ENCODE measurements at regions not wholly inside any gene's neighbourhood (a gene's known extent, or its start where the extent isn't known, plus 50 kb on each side); places are given as distances from the start of the nearest gene placed in this dataset.

DNA sequence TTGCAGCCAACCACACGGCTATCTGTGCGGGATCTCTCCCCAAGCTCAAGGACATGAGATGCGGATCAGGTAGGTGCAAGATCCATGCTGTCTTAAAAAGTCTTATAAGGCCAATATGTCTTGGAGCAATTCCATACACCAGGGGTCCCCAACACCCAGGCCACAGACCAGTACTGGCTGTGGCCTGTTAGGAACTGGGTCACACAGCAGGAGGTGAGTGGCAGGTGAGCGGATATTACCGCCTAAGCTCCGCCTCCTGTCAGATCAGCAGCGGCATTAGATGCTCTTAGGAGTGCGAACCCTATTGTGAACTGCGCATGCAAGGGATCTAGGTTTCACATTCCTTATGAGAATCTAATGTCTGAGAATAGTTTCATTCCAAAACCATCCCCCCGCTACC, 68.8 kb upstream of the ZNF599 start:
- Histone ChIP-seq H3K36me3 (no peaks in the 10 kb centered on the region), H3K9me3 (no peaks in the 10 kb centered on the region), H3K27ac (no peak overlapping the region), H3K4me1 (peaks cover 0 to 12% (median 0%) of the 10 kb centered on the region in 3 donors), H3K4me3 (no peak overlapping the region), H3K27me3 (peaks cover 47% of the 10 kb centered on the region)
- TF ChIP-seq POLR2A (IDR thresholded peaks at IDR 0.05) = no peak
- WGBS, 2 donors (ENCODE audit: low coverage in 1 of 2) = 67 to 75% methylated on average over 4 to 8 of the region's 10 CpGs
- no peak for ATAC-seq

- 0% methylated on average over 1 of the region's 43 CpGs; no CpG with 5 or more reads in 1 of the 2 donors for WGBS, 2 donors (ENCODE audit: low coverage in 1 of 2)
These were observed 65.9 kb upstream of the ZNF599 start for GRCh38 chr19:34838753-34839431.

DNA sequence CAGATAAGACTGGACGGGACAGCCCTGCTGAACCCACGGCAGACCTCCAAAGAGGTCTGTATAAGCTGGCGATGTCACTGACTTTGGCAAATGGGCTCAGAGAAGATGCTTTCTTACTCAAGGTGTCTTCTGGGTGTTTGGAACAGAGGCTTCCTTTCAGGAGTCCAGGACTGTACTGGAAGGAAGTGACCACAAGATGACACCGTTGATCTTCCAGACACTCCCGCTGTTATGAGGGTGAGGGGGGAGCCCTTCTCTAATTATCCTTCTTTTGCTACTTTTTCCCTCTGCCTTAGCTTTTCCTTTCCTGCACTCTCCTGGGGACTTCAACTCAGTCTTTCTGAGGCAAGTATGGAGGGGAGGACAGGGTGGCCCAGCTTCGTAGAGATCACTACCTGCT, 65.2 kb upstream of the ZNF599 start:
- Histone ChIP-seq H3K4me1 (peaks cover 0 to 12% (median 0%) of the 10 kb centered on the region in 3 donors), H3K36me3 (no peaks in the 10 kb centered on the region), H3K9me3 (no peaks in the 10 kb centered on the region), H3K27ac (peak overlapping the region in 3 of 4 donors; percentile 17 to 34 (median 24)), H3K27me3 (peaks cover 37% of the 10 kb centered on the region), H3K4me3 (peak overlapping the region in 1 of 2 donors; percentile 19)
- WGBS, 2 donors (ENCODE audit: low coverage in 1 of 2) = 41% methylated on average over 6 of the region's 6 CpGs; no CpG with 5 or more reads in 1 of the 2 donors
- TF ChIP-seq EP300 (IDR thresholded peaks at IDR 0.05) = no peak
- no peak for TF ChIP-seq POLR2AphosphoS5 (IDR thresholded peaks at IDR 0.05)
- no peak for TF ChIP-seq CTCF (IDR thresholded peaks at IDR 0.05)
- TF ChIP-seq POLR2A (IDR thresholded peaks at IDR 0.05) = no peak
- ATAC-seq = no peak

More at GRCh38 chr19:34838753-34839431, 65.9 kb upstream of the ZNF599 start:
- Histone ChIP-seq H3K4me3 (peak overlapping the region in 1 of 2 donors; percentile 19), H3K27me3 (peaks cover 36% of the 10 kb centered on the region), H3K9me3 (no peaks in the 10 kb centered on the region), H3K27ac (no peak overlapping the region), H3K4me1 (peaks cover 0 to 12% (median 0%) of the 10 kb centered on the region in 3 donors), H3K36me3 (no peaks in the 10 kb centered on the region)
- ATAC-seq = no peak
- no peak for TF ChIP-seq POLR2A (IDR thresholded peaks at IDR 0.05)
- no peak for TF ChIP-seq CTCF (IDR thresholded peaks at IDR 0.05)
- no peak for TF ChIP-seq EP300 (IDR thresholded peaks at IDR 0.05)
- no peak for TF ChIP-seq POLR2AphosphoS5 (IDR thresholded peaks at IDR 0.05)

DNA sequence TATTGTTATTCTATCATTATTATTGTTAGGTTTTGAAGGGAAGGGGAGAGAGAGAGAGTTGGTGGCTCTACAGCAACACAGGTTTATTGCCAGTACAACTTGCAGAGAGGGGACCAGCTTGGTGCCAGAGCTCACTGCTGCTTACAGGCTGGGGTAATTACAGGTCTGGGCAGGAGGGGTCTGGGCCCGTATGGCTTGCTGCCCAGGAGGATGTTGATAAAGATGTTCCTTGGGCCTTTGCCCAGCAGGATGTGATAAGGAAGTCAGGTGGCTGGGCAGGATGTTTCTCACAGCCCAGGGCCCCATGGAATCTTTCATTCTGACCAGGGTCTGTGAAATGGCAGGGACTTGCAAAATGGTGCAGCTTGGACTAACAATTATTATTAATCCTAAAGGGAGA, 64.2 kb upstream of the ZNF599 start:
- peak overlapping the region in 2 of 4 donors; percentile 24 to 34 for H3K27ac ChIP-seq
- peak; percentile 43 for ATAC-seq
- no peaks in the 10 kb centered on the region for H3K36me3 ChIP-seq
- peaks cover 0 to 12% (median 0%) of the 10 kb centered on the region in 3 donors for H3K4me1 ChIP-seq
- H3K27me3 ChIP-seq = peaks cover 45% of the 10 kb centered on the region
- H3K4me3 ChIP-seq = no peak overlapping the region
- TF ChIP-seq EP300 (IDR thresholded peaks at IDR 0.05) (no peak), POLR2AphosphoS5 (IDR thresholded peaks at IDR 0.05) (no peak), CTCF (IDR thresholded peaks at IDR 0.05) (no peak), POLR2A (IDR thresholded peaks at IDR 0.05) (no peak)
- no peaks in the 10 kb centered on the region for H3K9me3 ChIP-seq
- WGBS, 2 donors (ENCODE audit: low coverage in 1 of 2) = no CpG with 5 or more reads among the region's 1 CpG

- 67 to 91% methylated on average over 6 to 7 of the region's 7 CpGs for WGBS, 2 donors (ENCODE audit: low coverage in 1 of 2)
- Histone ChIP-seq H3K4me1 (peaks cover 0 to 12% (median 0%) of the 10 kb centered on the region in 3 donors), H3K27me3 (peaks cover 45% of the 10 kb centered on the region), H3K36me3 (no peaks in the 10 kb centered on the region), H3K9me3 (no peaks in the 10 kb centered on the region), H3K27ac (no peak overlapping the region), H3K4me3 (no peak overlapping the region)
- TF ChIP-seq EP300 (IDR thresholded peaks at IDR 0.05) = no peak
- no peak for TF ChIP-seq CTCF (IDR thresholded peaks at IDR 0.05)
- no peak for TF ChIP-seq POLR2AphosphoS5 (IDR thresholded peaks at IDR 0.05)
- TF ChIP-seq POLR2A (IDR thresholded peaks at IDR 0.05) = no peak
- ATAC-seq = no peak
These were observed 62.8 kb upstream of the ZNF599 start for GRCh38 chr19:34835631-34836351.
